GM10266 (cell line): ENCODE measurements at regions not wholly inside any gene's neighbourhood (a gene's known extent, or its start where the extent isn't known, plus 50 kb on each side); places are given as distances from the start of the nearest gene placed in this dataset.

Source experiments
- DNase-seq: peaks from one replicate; pipeline ENCODE4 v3.0.0; 2012; ENCODE audit errors: extremely low spot score
- CTCF ChIP-seq: IDR thresholded peaks from 2 replicates; pipeline ENCODE4 v1.5.1; 2012; ENCODE audit warnings: mild to moderate bottlenecking, low read depth; ENCODE audit not compliant: control insufficient read depth, insufficient read depth; ENCODE audit errors: missing control alignments

GRCh38 chr1:157274698-157275534 lies 136.7 kb upstream of the ETV3 start:
- no peak for DNase-seq
- TF ChIP-seq CTCF, result no peak

- no peak for TF ChIP-seq CTCF
- DNase-seq, result no peak
Observed at GRCh38 chr1:157272729-157273524, 134.7 kb upstream of the ETV3 start.

GRCh38 chr1:157272264-157272663 lies 134.1 kb upstream of the ETV3 start:
- DNase-seq, result no peak

GRCh38 chr1:157270705-157271274 lies 132.6 kb upstream of the ETV3 start:
- no peak for DNase-seq

More at GRCh38 chr1:157272264-157272663, 134.1 kb upstream of the ETV3 start:
- no peak for TF ChIP-seq CTCF

GRCh38 chr1:157269656-157270375 lies 131.6 kb upstream of the ETV3 start:
- no peak for TF ChIP-seq CTCF
- no peak for DNase-seq

More at GRCh38 chr1:157270705-157271274, 132.6 kb upstream of the ETV3 start:
- no peak for TF ChIP-seq CTCF

- no peak for DNase-seq
- no peak for TF ChIP-seq CTCF
Observed at GRCh38 chr1:157262891-157263290, 124.7 kb upstream of the ETV3 start.
